ENCODE measurements at regions not wholly inside any gene's neighbourhood (a gene's known extent, or its start where the extent isn't known, plus 50 kb on each side); places are given as distances from the start of the nearest gene placed in this dataset.

DNA sequence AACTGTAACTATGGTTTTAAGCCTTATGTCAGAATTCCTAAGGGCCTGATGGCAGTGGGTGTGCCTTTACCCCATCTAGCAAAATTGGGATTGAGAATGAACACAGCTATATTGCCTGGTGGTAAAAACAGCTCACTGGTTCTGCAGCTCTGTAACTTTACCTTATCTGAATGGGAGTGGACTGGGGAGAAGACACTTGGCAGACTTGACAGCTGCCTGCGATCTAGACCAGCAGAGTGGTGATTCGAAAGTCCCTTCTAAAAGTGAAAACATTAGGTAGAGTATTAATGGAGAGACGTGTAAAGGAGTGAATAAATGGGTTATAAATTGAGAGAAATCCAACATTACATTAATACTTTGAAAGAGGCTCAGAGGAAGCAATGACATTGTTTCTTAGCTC is 289.1 kb upstream of the EDIL3 start:
- no peak for TF ChIP-seq CTCF (IDR thresholded peaks at IDR 0.05)
- TF ChIP-seq POLR2A (IDR thresholded peaks at IDR 0.05), result no peak
